AG09309 (cell line): ENCODE measurements at regions not wholly inside any gene's neighbourhood (a gene's known extent, or its start where the extent isn't known, plus 50 kb on each side); places are given as distances from the start of the nearest gene placed in this dataset.

Source experiments
- DNase-seq: peaks from one replicate; pipeline ENCODE4 v3.0.0-alpha.2; 2010; ENCODE audit warnings: low read depth
- H3K4me3 ChIP-seq: 2 replicates; pipeline ENCODE4 v1.5.1; 2011; ENCODE audit warnings: mild to moderate bottlenecking, low read depth, low read length, moderate library complexity; ENCODE audit not compliant: control insufficient read depth
- CTCF ChIP-seq: IDR thresholded peaks from 2 replicates; pipeline ENCODE4 v1.5.1; 2011; ENCODE audit warnings: mild to moderate bottlenecking, low read depth, low read length, inconsistent platforms; ENCODE audit not compliant: insufficient read depth, control insufficient read depth; ENCODE audit errors: missing control alignments

- no peak overlapping the region for H3K4me3 ChIP-seq
- no peak for TF ChIP-seq CTCF
- DNase-seq: no peak
Observed at GRCh38 chr18:40932862-40933261, 1022.2 kb upstream of the PIK3C3 start.

GRCh38 chr18:40930211-40930882, 1024.7 kb upstream of the PIK3C3 start:
- DNase-seq: no peak
- no peak for TF ChIP-seq CTCF
- no peak overlapping the region for H3K4me3 ChIP-seq

GRCh38 chr18:40929399-40929798, 1025.6 kb upstream of the PIK3C3 start:
- DNase-seq: no peak
- no peak overlapping the region for H3K4me3 ChIP-seq
- no peak for TF ChIP-seq CTCF

- H3K4me3 ChIP-seq: no peak overlapping the region
- TF ChIP-seq CTCF: no peak
- no peak for DNase-seq
Observed at GRCh38 chr18:40926679-40927078, 1028.4 kb upstream of the PIK3C3 start.

- H3K4me3 ChIP-seq: no peak overlapping the region
- DNase-seq: no peak
Observed at GRCh38 chr18:40925071-40925541, 1029.9 kb upstream of the PIK3C3 start.

GRCh38 chr18:40921845-40922629, 1033.0 kb upstream of the PIK3C3 start:
- DNase-seq: no peak
- H3K4me3 ChIP-seq: no peak overlapping the region
- no peak for TF ChIP-seq CTCF

More at GRCh38 chr18:40925071-40925541, 1029.9 kb upstream of the PIK3C3 start:
- TF ChIP-seq CTCF: no peak
